Nephron progenitor cell (in vitro differentiated cells): ENCODE measurements at regions not wholly inside any gene's neighbourhood (a gene's known extent, or its start where the extent isn't known, plus 50 kb on each side); places are given as distances from the start of the nearest gene placed in this dataset.
"Not testable (repeated sequence)": the region's sequence is repeated elsewhere in the genome, so short reads cannot be mapped to it uniquely, and the experiment has no call there.

Source experiments
- DNase-seq: peaks from one replicate; pipeline ENCODE4 v3.0.0; 2021
- H3K27ac Mint-ChIP-seq: 2 replicates; pipeline ENCODE4 v1.8.0; 2021; ENCODE audit warnings: mild to moderate bottlenecking, moderate library complexity, mixed read lengths
- H3K27me3 Mint-ChIP-seq: 2 replicates; pipeline ENCODE4 v1.8.0; 2021; ENCODE audit warnings: mild to moderate bottlenecking, low read depth, mixed read lengths; ENCODE audit not compliant: poor library complexity
- H3K36me3 Mint-ChIP-seq: 2 replicates; pipeline ENCODE4 v1.8.0; 2021; ENCODE audit warnings: low read depth, mixed read lengths
- H3K4me1 Mint-ChIP-seq: 2 replicates; pipeline ENCODE4 v1.8.0; 2021; ENCODE audit warnings: mixed read lengths
- H3K4me3 Mint-ChIP-seq: 2 replicates; pipeline ENCODE4 v1.8.0; 2021; ENCODE audit warnings: mild to moderate bottlenecking, moderate library complexity, mixed read lengths
- H3K9me3 Mint-ChIP-seq: 2 replicates; pipeline ENCODE4 v1.8.0; 2021; ENCODE audit warnings: mild to moderate bottlenecking, moderate library complexity, mixed read lengths
- CTCF ChIP-seq: fragments of 200-600 bp; sonication (generic); IDR thresholded peaks from 2 replicates; pipeline ENCODE4 v1.5.0; 2021; ENCODE audit warnings: antibody characterized with exemption

GRCh38 chr3:88291486-88291885, 141.7 kb downstream of the C3orf38 start:
- H3K27me3 Mint-ChIP-seq = no peaks in the 10 kb centered on the region
- no peaks in the 10 kb centered on the region for H3K36me3 Mint-ChIP-seq
- H3K4me3 Mint-ChIP-seq = no peak overlapping the region
- H3K27ac Mint-ChIP-seq = no peak overlapping the region
- DNase-seq = no peak
- peaks cover 14% of the 10 kb centered on the region for H3K9me3 Mint-ChIP-seq
- TF ChIP-seq CTCF = no peak
- no peaks in the 10 kb centered on the region for H3K4me1 Mint-ChIP-seq

- no peak for TF ChIP-seq CTCF
- H3K4me3 Mint-ChIP-seq = no peak overlapping the region
- H3K27me3 Mint-ChIP-seq = no peaks in the 10 kb centered on the region
- peaks cover 17% of the 10 kb centered on the region for H3K9me3 Mint-ChIP-seq
- H3K4me1 Mint-ChIP-seq = peaks cover 5% of the 10 kb centered on the region
- H3K27ac Mint-ChIP-seq = no peak overlapping the region
- DNase-seq = no peak
- H3K36me3 Mint-ChIP-seq = no peaks in the 10 kb centered on the region
These were observed 148.4 kb downstream of the C3orf38 start for GRCh38 chr3:88298189-88298588.

- Mint-ChIP-seq H3K36me3 (no peaks in the 10 kb centered on the region), H3K4me1 (peaks cover 5% of the 10 kb centered on the region), H3K27me3 (no peaks in the 10 kb centered on the region), H3K27ac (no peak overlapping the region), H3K9me3 (peaks cover 3% of the 10 kb centered on the region), H3K4me3 (no peak overlapping the region)
- DNase-seq = no peak
- TF ChIP-seq CTCF = no peak
These were observed 151.7 kb downstream of the C3orf38 start for GRCh38 chr3:88301273-88301995.

- H3K27ac Mint-ChIP-seq = no peak overlapping the region
- no peak for TF ChIP-seq CTCF
- no peaks in the 10 kb centered on the region for H3K36me3 Mint-ChIP-seq
- peaks cover 5% of the 10 kb centered on the region for H3K4me1 Mint-ChIP-seq
- no peak for DNase-seq
- H3K9me3 Mint-ChIP-seq = peaks cover 3% of the 10 kb centered on the region
- H3K4me3 Mint-ChIP-seq = no peak overlapping the region
- no peaks in the 10 kb centered on the region for H3K27me3 Mint-ChIP-seq
These were observed 152.2 kb downstream of the C3orf38 start for GRCh38 chr3:88301996-88302393.

- H3K27ac Mint-ChIP-seq, H3K36me3 Mint-ChIP-seq, DNase-seq, H3K27me3 Mint-ChIP-seq, H3K9me3 Mint-ChIP-seq, H3K4me1 Mint-ChIP-seq, H3K4me3 Mint-ChIP-seq: not testable (repeated sequence)
These were observed 153.7 kb downstream of the C3orf38 start for GRCh38 chr3:88303331-88303904.

- Mint-ChIP-seq H3K27ac (no peak overlapping the region), H3K4me1 (peaks cover 10% of the 10 kb centered on the region), H3K9me3 (no peaks in the 10 kb centered on the region), H3K27me3 (no peaks in the 10 kb centered on the region), H3K4me3 (no peak overlapping the region), H3K36me3 (no peaks in the 10 kb centered on the region)
- no peak for TF ChIP-seq CTCF
- no peak for DNase-seq
These were observed 157.9 kb downstream of the C3orf38 start for GRCh38 chr3:88307666-88308065.
